ENCODE measurements at regions not wholly inside any gene's neighbourhood (a gene's known extent, or its start where the extent isn't known, plus 50 kb on each side); places are given as distances from the start of the nearest gene placed in this dataset.
"Not testable (repeated sequence)": the region's sequence is repeated elsewhere in the genome, so short reads cannot be mapped to it uniquely, and the experiment has no call there.

- intact Hi-C loops (cut with micrococcal nuclease), result no loop called here
- no peaks in the 10 kb centered on the region for H3K36me3 Mint-ChIP-seq (ENCODE audit: low read depth)
- H3K4me1 Mint-ChIP-seq (ENCODE audit: low read depth), result no peaks in the 10 kb centered on the region
- DNase-seq (ENCODE audit: low spot score), result no peak
- no peaks in the 10 kb centered on the region for H3K27me3 Mint-ChIP-seq (ENCODE audit: insufficient read depth)
- no peak overlapping the region for H3K4me3 Mint-ChIP-seq
- no peaks in the 10 kb centered on the region for H3K9me3 Mint-ChIP-seq
- no peak overlapping the region for H3K27ac Mint-ChIP-seq
Observed at GRCh38 chr2:154507186-154507585, 191.3 kb upstream of the KCNJ3 start.

DNA sequence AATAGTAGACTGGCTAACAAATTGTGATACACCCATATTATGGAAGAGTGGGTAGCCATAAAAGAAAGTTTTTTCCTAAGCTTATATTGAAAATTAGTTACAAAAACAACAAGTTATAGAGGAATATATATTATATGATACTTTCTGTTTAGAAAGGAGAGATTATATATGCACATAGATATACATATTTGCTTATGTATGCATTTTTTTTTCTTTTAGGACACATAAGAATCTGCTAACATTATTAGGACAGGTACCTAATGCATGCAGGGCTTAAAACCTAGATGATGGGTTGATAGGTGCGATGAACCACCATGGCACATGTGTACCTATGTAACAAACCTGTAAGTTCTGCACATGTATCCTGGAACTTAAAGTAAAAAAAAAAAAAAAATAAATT lies 179.6 kb upstream of the KCNJ3 start:
- Mint-ChIP-seq H3K27me3 (ENCODE audit: insufficient read depth) (no peaks in the 10 kb centered on the region), H3K4me3 (no peak overlapping the region), H3K9me3 (peaks cover 4% of the 10 kb centered on the region)

GRCh38 chr2:154520951-154521350 lies 177.5 kb upstream of the KCNJ3 start:
- H3K4me3 Mint-ChIP-seq; H3K36me3 Mint-ChIP-seq (ENCODE audit: low read depth); H3K27me3 Mint-ChIP-seq (ENCODE audit: insufficient read depth); H3K4me1 Mint-ChIP-seq (ENCODE audit: low read depth); H3K27ac Mint-ChIP-seq; H3K9me3 Mint-ChIP-seq; intact Hi-C loops (cut with micrococcal nuclease); DNase-seq (ENCODE audit: low spot score): not testable (repeated sequence)

More for the DNA sequence above, 179.6 kb upstream of the KCNJ3 start:
- intact Hi-C loops (cut with micrococcal nuclease), result no loop called here
- Mint-ChIP-seq H3K27ac (no peak overlapping the region), H3K4me1 (ENCODE audit: low read depth) (no peaks in the 10 kb centered on the region), H3K36me3 (ENCODE audit: low read depth) (no peaks in the 10 kb centered on the region)
- DNase-seq (ENCODE audit: low spot score), result no peak

DNA sequence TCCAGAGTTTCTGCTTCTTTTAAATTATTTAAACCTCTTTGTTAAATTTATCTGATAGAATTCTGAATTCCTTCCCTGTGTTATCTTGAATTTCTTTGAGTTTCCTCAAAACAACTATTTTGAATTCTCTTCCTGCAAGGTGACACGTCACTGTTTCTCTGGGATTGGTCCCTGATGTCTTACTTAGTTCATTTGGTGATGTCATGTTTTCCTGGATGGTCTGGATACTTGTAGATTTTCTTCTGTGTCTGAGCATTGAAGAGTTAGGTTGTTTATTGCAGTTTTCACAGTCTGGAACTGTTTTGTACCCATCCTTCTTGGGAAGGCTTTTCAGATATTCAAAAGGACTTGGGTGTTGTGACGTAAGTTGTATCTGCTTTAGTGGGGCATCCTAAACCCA lies 172.3 kb upstream of the KCNJ3 start:
- Mint-ChIP-seq H3K9me3 (peaks cover 5% of the 10 kb centered on the region), H3K4me3 (no peak overlapping the region), H3K36me3 (ENCODE audit: low read depth) (no peaks in the 10 kb centered on the region), H3K4me1 (ENCODE audit: low read depth) (no peaks in the 10 kb centered on the region), H3K27ac (no peak overlapping the region), H3K27me3 (ENCODE audit: insufficient read depth) (no peaks in the 10 kb centered on the region)
- intact Hi-C loops (cut with micrococcal nuclease), result no loop called here
- no peak for DNase-seq (ENCODE audit: low spot score)

- H3K4me1 Mint-ChIP-seq (ENCODE audit: low read depth), result no peaks in the 10 kb centered on the region
- no peak for DNase-seq (ENCODE audit: low spot score)
- H3K27ac Mint-ChIP-seq, result no peak overlapping the region
- intact Hi-C loops (cut with micrococcal nuclease), result no loop called here
- peaks cover 5% of the 10 kb centered on the region for H3K9me3 Mint-ChIP-seq
- H3K4me3 Mint-ChIP-seq, result no peak overlapping the region
- H3K27me3 Mint-ChIP-seq (ENCODE audit: insufficient read depth), result no peaks in the 10 kb centered on the region
- no peaks in the 10 kb centered on the region for H3K36me3 Mint-ChIP-seq (ENCODE audit: low read depth)
Observed at GRCh38 chr2:154527962-154528361, 170.5 kb upstream of the KCNJ3 start.

- intact Hi-C loops (cut with micrococcal nuclease), result no loop called here
- DNase-seq (ENCODE audit: low spot score), result no peak
- H3K4me1 Mint-ChIP-seq (ENCODE audit: low read depth), result no peaks in the 10 kb centered on the region
Observed at GRCh38 chr2:154532004-154532403, 166.5 kb upstream of the KCNJ3 start.

GRCh38 chr2:154532763-154533162 lies 165.7 kb upstream of the KCNJ3 start:
- intact Hi-C loops (cut with micrococcal nuclease), result no loop called here
- Mint-ChIP-seq H3K27me3 (ENCODE audit: insufficient read depth) (no peaks in the 10 kb centered on the region), H3K9me3 (no peaks in the 10 kb centered on the region), H3K4me3 (no peak overlapping the region), H3K27ac (no peak overlapping the region), H3K4me1 (ENCODE audit: low read depth) (no peaks in the 10 kb centered on the region), H3K36me3 (ENCODE audit: low read depth) (no peaks in the 10 kb centered on the region)
- no peak for DNase-seq (ENCODE audit: low spot score)

More at GRCh38 chr2:154532004-154532403, 166.5 kb upstream of the KCNJ3 start:
- Mint-ChIP-seq H3K27ac (no peak overlapping the region), H3K9me3 (no peaks in the 10 kb centered on the region), H3K36me3 (ENCODE audit: low read depth) (no peaks in the 10 kb centered on the region), H3K27me3 (ENCODE audit: insufficient read depth) (no peaks in the 10 kb centered on the region), H3K4me3 (no peak overlapping the region)

DNA sequence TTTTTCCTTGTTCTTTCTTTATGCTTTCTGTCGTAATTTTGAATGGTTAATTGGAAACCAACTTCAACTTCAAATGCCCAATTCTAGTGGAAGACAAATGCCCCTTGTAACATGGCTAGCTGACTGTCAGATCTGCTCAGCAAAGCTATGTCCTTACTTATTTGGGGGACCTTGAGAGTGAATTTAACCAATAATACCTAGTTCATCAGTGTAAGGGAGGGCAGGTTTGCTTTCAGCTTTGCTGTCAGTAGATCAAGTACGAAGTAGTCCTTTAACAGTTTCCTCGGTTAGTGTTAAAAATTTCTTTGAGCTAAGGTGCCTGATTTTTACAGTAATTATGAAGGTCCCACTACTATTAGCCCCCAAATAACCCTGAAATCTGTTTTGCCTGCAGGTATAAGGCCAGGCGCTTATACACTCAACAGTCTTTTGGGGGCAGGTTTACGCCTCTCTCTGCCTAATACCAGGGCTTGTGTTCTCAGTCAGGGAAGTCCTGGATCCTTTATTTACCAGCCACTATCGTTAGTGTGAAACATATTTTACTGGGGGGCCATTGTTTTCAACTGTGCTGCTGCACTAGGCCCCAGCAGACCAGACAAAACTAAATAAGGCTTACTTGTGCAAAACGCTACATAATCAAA lies 165.1 kb upstream of the KCNJ3 start:
- Mint-ChIP-seq H3K27me3 (ENCODE audit: insufficient read depth) (no peaks in the 10 kb centered on the region), H3K4me1 (ENCODE audit: low read depth) (no peaks in the 10 kb centered on the region), H3K9me3 (no peaks in the 10 kb centered on the region), H3K36me3 (ENCODE audit: low read depth) (no peaks in the 10 kb centered on the region), H3K4me3 (no peak overlapping the region), H3K27ac (no peak overlapping the region)
- no peak for DNase-seq (ENCODE audit: low spot score)
- intact Hi-C loops (cut with micrococcal nuclease), result no loop called here

DNA sequence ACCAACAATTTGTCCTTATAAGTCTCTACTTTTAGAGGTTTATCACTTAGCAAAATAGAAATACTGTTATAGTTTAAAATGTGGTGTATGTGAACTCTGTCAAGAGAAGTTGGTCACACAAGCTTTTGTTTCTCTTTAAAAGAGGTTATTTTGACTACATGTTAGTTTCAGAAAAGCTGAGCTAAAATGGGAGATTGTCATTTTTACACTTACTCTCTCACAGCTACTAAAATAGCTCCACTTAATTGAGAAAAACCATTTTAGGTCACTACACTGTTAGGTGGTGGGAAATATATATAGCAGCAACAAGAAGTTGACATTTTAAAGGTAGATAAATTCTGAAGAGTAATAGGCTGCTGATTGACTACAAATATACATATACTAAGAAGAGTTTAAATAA lies 161.5 kb upstream of the KCNJ3 start:
- Mint-ChIP-seq H3K4me1 (ENCODE audit: low read depth) (no peaks in the 10 kb centered on the region), H3K36me3 (ENCODE audit: low read depth) (no peaks in the 10 kb centered on the region), H3K27ac (no peak overlapping the region), H3K4me3 (no peak overlapping the region), H3K9me3 (no peaks in the 10 kb centered on the region), H3K27me3 (ENCODE audit: insufficient read depth) (no peaks in the 10 kb centered on the region)
- intact Hi-C loops (cut with micrococcal nuclease), result no loop called here
- no peak for DNase-seq (ENCODE audit: low spot score)

DNA sequence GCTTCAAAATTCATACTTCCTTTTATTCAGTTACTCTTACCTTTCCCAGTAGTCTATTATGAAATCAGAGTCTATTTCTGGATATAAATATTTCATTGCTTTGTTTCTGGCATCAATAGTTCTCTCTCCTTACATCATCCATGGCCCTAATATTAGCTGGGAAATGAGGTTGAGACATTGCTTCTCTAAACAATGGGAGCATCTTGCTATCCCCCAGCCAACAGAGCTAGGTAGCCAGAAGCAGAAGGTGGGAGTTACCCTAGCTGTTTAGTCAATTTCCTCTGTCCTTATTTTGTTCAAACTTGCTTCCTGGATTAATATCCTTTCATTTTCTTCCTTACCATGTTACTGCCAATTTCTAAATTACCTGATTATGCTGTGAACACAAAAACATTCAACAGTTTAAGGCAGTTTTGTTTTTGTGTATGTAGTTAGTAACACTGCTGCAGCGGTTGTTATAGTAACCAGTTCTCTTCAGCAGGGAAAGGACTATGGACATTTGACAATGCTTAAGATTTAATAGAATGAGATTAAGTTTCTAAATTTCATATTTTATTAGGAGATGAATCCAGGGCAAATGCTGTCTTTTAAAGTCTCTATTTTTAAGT lies 160.5 kb upstream of the KCNJ3 start:
- no peak overlapping the region for H3K4me3 Mint-ChIP-seq

GRCh38 chr2:154546341-154546740 lies 152.2 kb upstream of the KCNJ3 start:
- Mint-ChIP-seq H3K27me3 (ENCODE audit: insufficient read depth) (no peaks in the 10 kb centered on the region), H3K27ac (no peak overlapping the region), H3K36me3 (ENCODE audit: low read depth) (no peaks in the 10 kb centered on the region), H3K4me1 (ENCODE audit: low read depth) (no peaks in the 10 kb centered on the region), H3K9me3 (peaks cover 6% of the 10 kb centered on the region), H3K4me3 (no peak overlapping the region)
- intact Hi-C loops (cut with micrococcal nuclease), result no loop called here
- DNase-seq (ENCODE audit: low spot score), result no peak

More for the DNA sequence above, 160.5 kb upstream of the KCNJ3 start:
- Mint-ChIP-seq H3K4me1 (ENCODE audit: low read depth) (no peaks in the 10 kb centered on the region), H3K9me3 (no peaks in the 10 kb centered on the region), H3K27me3 (ENCODE audit: insufficient read depth) (no peaks in the 10 kb centered on the region), H3K27ac (no peak overlapping the region), H3K36me3 (ENCODE audit: low read depth) (no peaks in the 10 kb centered on the region)
- no peak for DNase-seq (ENCODE audit: low spot score)
- intact Hi-C loops (cut with micrococcal nuclease), result no loop called here

DNA sequence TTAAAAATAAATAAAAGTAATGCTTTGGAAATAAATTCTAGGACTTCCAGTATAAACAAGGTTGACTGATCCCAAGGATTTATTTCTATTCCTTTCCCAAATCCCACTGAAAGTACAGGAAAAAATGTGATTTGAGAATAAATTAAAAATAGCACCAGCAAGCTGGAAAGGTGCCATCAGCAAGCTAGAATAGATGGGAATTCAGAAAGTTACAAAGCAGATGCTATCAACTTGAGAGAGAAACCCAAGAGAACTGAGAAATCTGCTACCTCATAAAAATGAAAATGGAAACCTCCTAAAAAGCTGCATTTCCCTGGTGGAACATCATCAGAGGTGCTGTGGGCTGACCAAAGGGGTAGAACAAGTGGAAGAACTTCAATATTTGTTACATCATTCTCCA lies 148.6 kb upstream of the KCNJ3 start:
- no peak overlapping the region for H3K27ac Mint-ChIP-seq
- no peak for DNase-seq (ENCODE audit: low spot score)
- H3K9me3 Mint-ChIP-seq, result peaks cover 6% of the 10 kb centered on the region
- intact Hi-C loops (cut with micrococcal nuclease), result no loop called here
- no peak overlapping the region for H3K4me3 Mint-ChIP-seq
- no peaks in the 10 kb centered on the region for H3K36me3 Mint-ChIP-seq (ENCODE audit: low read depth)
- no peaks in the 10 kb centered on the region for H3K27me3 Mint-ChIP-seq (ENCODE audit: insufficient read depth)
- no peaks in the 10 kb centered on the region for H3K4me1 Mint-ChIP-seq (ENCODE audit: low read depth)

- no peaks in the 10 kb centered on the region for H3K36me3 Mint-ChIP-seq (ENCODE audit: low read depth)
- no peak overlapping the region for H3K4me3 Mint-ChIP-seq
- H3K27ac Mint-ChIP-seq, result no peak overlapping the region
- intact Hi-C loops (cut with micrococcal nuclease), result no loop called here
- no peak for DNase-seq (ENCODE audit: low spot score)
- H3K4me1 Mint-ChIP-seq (ENCODE audit: low read depth), result no peaks in the 10 kb centered on the region
- no peaks in the 10 kb centered on the region for H3K9me3 Mint-ChIP-seq
- no peaks in the 10 kb centered on the region for H3K27me3 Mint-ChIP-seq (ENCODE audit: insufficient read depth)
Observed at GRCh38 chr2:154551649-154552048, 146.8 kb upstream of the KCNJ3 start.

DNA sequence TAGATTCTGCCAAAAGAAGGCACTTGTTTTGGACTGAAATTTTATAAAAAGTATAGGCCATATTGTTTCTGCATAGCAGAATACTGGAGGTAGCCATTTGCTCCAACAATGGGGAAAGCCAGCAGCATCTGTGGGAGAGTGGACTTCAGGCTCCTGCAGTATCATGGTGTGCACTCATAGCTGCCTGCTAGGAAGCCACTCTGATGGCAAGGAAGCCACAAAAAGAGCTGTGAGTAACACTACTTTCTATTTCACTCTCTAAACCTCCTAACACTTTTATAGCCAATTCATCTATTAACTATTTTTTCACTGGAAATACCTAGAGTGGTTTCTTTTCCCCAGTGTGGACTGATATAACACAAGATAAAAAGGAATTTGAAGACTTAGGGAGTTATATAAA lies 144.4 kb upstream of the KCNJ3 start:
- DNase-seq (ENCODE audit: low spot score), result no peak
- intact Hi-C loops (cut with micrococcal nuclease), result no loop called here
- Mint-ChIP-seq H3K27ac (no peak overlapping the region), H3K36me3 (ENCODE audit: low read depth) (no peaks in the 10 kb centered on the region), H3K9me3 (no peaks in the 10 kb centered on the region), H3K27me3 (ENCODE audit: insufficient read depth) (no peaks in the 10 kb centered on the region), H3K4me1 (ENCODE audit: low read depth) (no peaks in the 10 kb centered on the region), H3K4me3 (no peak overlapping the region)

Measured in activated T-helper 1 cell treated with anti-CD3 and anti-CD28 coated beads, Interleukin-12 subunit alpha, Interleukin-12 subunit beta, Interleukin-2, Interleukin-4 antibody, amounts not matched to agents 30 ng/mL and 10 ng/mL and 1 ng/mL, durations not matched to agents 14 hours and 24 hours and 36 hours (primary cell).